ENCODE measurements at regions not wholly inside any gene's neighbourhood (a gene's known extent, or its start where the extent isn't known, plus 50 kb on each side); places are given as distances from the start of the nearest gene placed in this dataset.

DNA sequence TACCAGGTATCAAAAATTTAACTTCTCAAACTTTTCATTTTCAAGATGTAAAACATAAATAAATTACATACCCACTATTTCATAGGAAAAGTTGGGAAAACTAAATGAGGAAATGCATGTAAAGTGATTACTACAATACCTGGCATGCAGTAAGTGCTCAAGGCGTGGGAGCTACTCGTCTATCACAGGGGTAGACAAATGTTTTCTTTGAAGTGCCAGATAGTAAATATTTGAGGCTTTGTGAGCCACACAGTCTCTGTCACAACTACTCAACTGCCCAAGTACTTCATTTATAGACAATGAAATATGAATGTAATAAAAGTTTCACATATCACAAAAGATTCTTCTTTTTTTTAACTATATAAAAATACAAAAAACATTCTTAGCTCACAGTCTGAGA is 96.4 kb upstream of the PCGF5 start:
- TF ChIP-seq RAD21 (IDR thresholded peaks at IDR 0.05; ENCODE audit: low read depth): no peak
- TF ChIP-seq, protein P1, sequence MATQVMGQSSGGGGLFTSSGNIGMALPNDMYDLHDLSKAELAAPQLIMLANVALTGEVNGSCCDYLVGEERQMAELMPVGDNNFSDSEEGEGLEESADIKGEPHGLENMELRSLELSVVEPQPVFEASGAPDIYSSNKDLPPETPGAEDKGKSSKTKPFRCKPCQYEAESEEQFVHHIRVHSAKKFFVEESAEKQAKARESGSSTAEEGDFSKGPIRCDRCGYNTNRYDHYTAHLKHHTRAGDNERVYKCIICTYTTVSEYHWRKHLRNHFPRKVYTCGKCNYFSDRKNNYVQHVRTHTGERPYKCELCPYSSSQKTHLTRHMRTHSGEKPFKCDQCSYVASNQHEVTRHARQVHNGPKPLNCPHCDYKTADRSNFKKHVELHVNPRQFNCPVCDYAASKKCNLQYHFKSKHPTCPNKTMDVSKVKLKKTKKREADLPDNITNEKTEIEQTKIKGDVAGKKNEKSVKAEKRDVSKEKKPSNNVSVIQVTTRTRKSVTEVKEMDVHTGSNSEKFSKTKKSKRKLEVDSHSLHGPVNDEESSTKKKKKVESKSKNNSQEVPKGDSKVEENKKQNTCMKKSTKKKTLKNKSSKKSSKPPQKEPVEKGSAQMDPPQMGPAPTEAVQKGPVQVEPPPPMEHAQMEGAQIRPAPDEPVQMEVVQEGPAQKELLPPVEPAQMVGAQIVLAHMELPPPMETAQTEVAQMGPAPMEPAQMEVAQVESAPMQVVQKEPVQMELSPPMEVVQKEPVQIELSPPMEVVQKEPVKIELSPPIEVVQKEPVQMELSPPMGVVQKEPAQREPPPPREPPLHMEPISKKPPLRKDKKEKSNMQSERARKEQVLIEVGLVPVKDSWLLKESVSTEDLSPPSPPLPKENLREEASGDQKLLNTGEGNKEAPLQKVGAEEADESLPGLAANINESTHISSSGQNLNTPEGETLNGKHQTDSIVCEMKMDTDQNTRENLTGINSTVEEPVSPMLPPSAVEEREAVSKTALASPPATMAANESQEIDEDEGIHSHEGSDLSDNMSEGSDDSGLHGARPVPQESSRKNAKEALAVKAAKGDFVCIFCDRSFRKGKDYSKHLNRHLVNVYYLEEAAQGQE (IDR thresholded peaks at IDR 0.05; ENCODE audit: low read depth): no peak
- TF ChIP-seq EGR1 (IDR thresholded peaks at IDR 0.05): no peak
- TF ChIP-seq NFIC (IDR thresholded peaks at IDR 0.05): no peak
- no peak for TF ChIP-seq TAF1 (IDR thresholded peaks at IDR 0.05; ENCODE audit: low read depth)
- TF ChIP-seq TCF12 (IDR thresholded peaks at IDR 0.05; ENCODE audit: low read depth): no peak
- TF ChIP-seq FOXM1 (IDR thresholded peaks at IDR 0.05; ENCODE audit: borderline replicate concordance, low read depth): no peak
- TF ChIP-seq EP300 (IDR thresholded peaks at IDR 0.05; ENCODE audit: borderline replicate concordance): no peak
- TF ChIP-seq YY1 (IDR thresholded peaks at IDR 0.05; ENCODE audit: low read depth): no peak
- TF ChIP-seq, protein P2, sequence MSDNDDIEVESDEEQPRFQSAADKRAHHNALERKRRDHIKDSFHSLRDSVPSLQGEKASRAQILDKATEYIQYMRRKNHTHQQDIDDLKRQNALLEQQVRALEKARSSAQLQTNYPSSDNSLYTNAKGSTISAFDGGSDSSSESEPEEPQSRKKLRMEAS (IDR thresholded peaks at IDR 0.05): no peak
- TF ChIP-seq, protein P3, sequence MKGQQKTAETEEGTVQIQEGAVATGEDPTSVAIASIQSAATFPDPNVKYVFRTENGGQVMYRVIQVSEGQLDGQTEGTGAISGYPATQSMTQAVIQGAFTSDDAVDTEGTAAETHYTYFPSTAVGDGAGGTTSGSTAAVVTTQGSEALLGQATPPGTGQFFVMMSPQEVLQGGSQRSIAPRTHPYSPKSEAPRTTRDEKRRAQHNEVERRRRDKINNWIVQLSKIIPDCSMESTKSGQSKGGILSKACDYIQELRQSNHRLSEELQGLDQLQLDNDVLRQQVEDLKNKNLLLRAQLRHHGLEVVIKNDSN (IDR thresholded peaks at IDR 0.05): no peak
- TF ChIP-seq CEBPB (IDR thresholded peaks at IDR 0.05): no peak
- no peak for TF ChIP-seq TEAD4 (IDR thresholded peaks at IDR 0.05)
